Keratinocyte (primary cell): ENCODE measurements at regions not wholly inside any gene's neighbourhood (a gene's known extent, or its start where the extent isn't known, plus 50 kb on each side); places are given as distances from the start of the nearest gene placed in this dataset.

ENCODE experiments used
- DNase-seq: peaks from one replicate; pipeline ENCODE4 v3.0.0-alpha.2; 2011; ENCODE audit warnings: low read depth, missing footprints, low spot score
- FAIRE-seq: peaks from 2 replicates; lab custom pipeline; 2011; peaks lifted over from hg19 to GRCh38; lab: Jason Lieb, UNC
- H2AFZ ChIP-seq: 2 replicates; pipeline ENCODE4 v1.6.0; 2012; ENCODE audit warnings: low read length, control low read depth, inconsistent platforms; ENCODE audit not compliant: control insufficient read depth
- H3K27ac ChIP-seq: 2 replicates; pipeline ENCODE4 v1.5.1; 2011; ENCODE audit warnings: low read length; ENCODE audit not compliant: control insufficient read depth, insufficient read depth
- H3K27me3 ChIP-seq: 3 replicates; pipeline ENCODE4 v1.6.0; 2011; ENCODE audit warnings: low read length; ENCODE audit not compliant: control insufficient read depth, insufficient read depth; ENCODE audit errors: extremely low read depth
- H3K36me3 ChIP-seq, 2 experiments: 2 replicates in 1 of 2; 3 replicates in 1 of 2; pipeline ENCODE4 v1.5.1; 2011; ENCODE audit warnings: low read length in 2 of 2, mild to moderate bottlenecking in 1 of 2; ENCODE audit not compliant: control insufficient read depth in 2 of 2, insufficient read depth in 2 of 2; ENCODE audit errors: extremely low read depth in 1 of 2
- H3K4me1 ChIP-seq: 3 replicates; pipeline ENCODE4 v1.5.1; 2011; ENCODE audit warnings: low read length; ENCODE audit not compliant: control insufficient read depth, insufficient read depth; ENCODE audit errors: extremely low read depth
- H3K4me2 ChIP-seq: 3 replicates; pipeline ENCODE4 v1.6.0; 2011; ENCODE audit warnings: low read depth, low read length; ENCODE audit not compliant: control insufficient read depth, insufficient read depth; ENCODE audit errors: extremely low read depth
- H3K4me3 ChIP-seq, 3 experiments: fragments of 200-600 bp in 1 of 3; sonication (generic) in 1 of 3; 2 replicates in 2 of 3; 3 replicates in 1 of 3; pipeline ENCODE4 v1.5.1; 2011 to 2016; ENCODE audit warnings: low read length in 3 of 3, mild to moderate bottlenecking in 3 of 3, control low read depth in 2 of 3, inconsistent platforms in 1 of 3, low read depth in 1 of 3, mixed read lengths in 1 of 3, mixed run types in 1 of 3, moderate library complexity in 1 of 3; ENCODE audit not compliant: control insufficient read depth in 2 of 3, insufficient read depth in 2 of 3; ENCODE audit errors: extremely low read depth in 1 of 3
- H3K79me2 ChIP-seq: 2 replicates; pipeline ENCODE4 v1.6.0; 2012; ENCODE audit warnings: low read length; ENCODE audit not compliant: control insufficient read depth, insufficient read depth
- H3K9ac ChIP-seq: 3 replicates; pipeline ENCODE4 v1.6.0; 2011; ENCODE audit warnings: low read length; ENCODE audit not compliant: control insufficient read depth, insufficient read depth; ENCODE audit errors: extremely low read depth
- H3K9me1 ChIP-seq: 3 replicates; pipeline ENCODE4 v1.6.0; 2011; ENCODE audit warnings: low read length; ENCODE audit not compliant: control insufficient read depth, insufficient read depth; ENCODE audit errors: extremely low read depth
- H3K9me3 ChIP-seq: 2 replicates; pipeline ENCODE4 v1.5.1; 2012; ENCODE audit warnings: low read depth, low read length; ENCODE audit not compliant: control insufficient read depth
- H4K20me1 ChIP-seq: 3 replicates; pipeline ENCODE4 v1.6.0; 2011; ENCODE audit warnings: low read length; ENCODE audit not compliant: control insufficient read depth, insufficient read depth; ENCODE audit errors: extremely low read depth
- CTCF ChIP-seq, 3 experiments: IDR thresholded peaks in 1 of 3; conservative IDR thresholded peaks in 1 of 3; optimal IDR thresholded peaks in 1 of 3; 2 replicates in 2 of 3; 3 replicates in 1 of 3; pipeline versions ENCODE3 to v1.5.1; 2011; ENCODE audit warnings: low read length in 3 of 3, mild to moderate bottlenecking in 3 of 3, moderate library complexity in 2 of 3, control low read depth in 1 of 3, inconsistent platforms in 1 of 3; ENCODE audit not compliant: insufficient read depth in 2 of 3; ENCODE audit errors: extremely low read depth in 1 of 3
- EZH2 ChIP-seq: IDR thresholded peaks from one replicate; pipeline ENCODE4 v1.6.1; 2012; ENCODE audit warnings: inconsistent platforms, mild to moderate bottlenecking, low read length, moderate library complexity
- dilution Hi-C: fragments of 300-500 bp; cut with MboI; formaldehyde crosslinking; loops from one replicate; pipeline ENCODE4 v1.7.0; 2020; ENCODE audit warnings: low sequenced_read_pairs; ENCODE audit not compliant: extremely low pct_ligation_motif_present

DNA sequence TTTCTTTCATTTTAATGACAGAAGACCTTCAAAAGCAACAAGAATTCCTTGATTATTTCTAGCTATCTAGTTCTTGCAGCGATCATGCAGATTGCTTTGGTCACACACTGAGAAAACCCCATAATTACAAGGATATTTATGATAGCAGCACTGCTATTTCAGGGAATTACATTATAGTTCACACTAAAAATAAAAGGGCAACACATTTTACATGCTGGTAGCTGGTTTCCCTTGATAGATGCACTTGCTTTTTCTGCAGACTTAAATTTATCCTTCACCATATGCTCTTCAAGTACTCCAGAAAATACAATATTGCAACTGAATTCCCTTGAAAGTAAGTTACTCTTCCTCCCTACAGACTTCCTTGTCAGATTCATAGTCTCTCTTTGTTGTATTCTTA is 751.1 kb downstream of the CCDC85A start:
- Histone ChIP-seq H4K20me1 (no peaks in the 10 kb centered on the region), H3K36me3 (no peaks in the 10 kb centered on the region), H3K27me3 (no peaks in the 10 kb centered on the region), H3K4me1 (no peaks in the 10 kb centered on the region), H3K4me2 (no peak overlapping the region), H2AFZ (no peak overlapping the region), H3K79me2 (no peaks in the 10 kb centered on the region), H3K9ac (no peak overlapping the region), H3K9me3 (no peaks in the 10 kb centered on the region), H3K9me1 (no peaks in the 10 kb centered on the region), H3K27ac (no peak overlapping the region), H3K4me3 (no peak overlapping the region)
- no peak for FAIRE-seq
- no peak for DNase-seq
- TF ChIP-seq CTCF (optimal IDR thresholded peaks at IDR 0.05 in 1 of 3, IDR thresholded peaks at IDR 0.05 in 1 of 3, conservative IDR thresholded peaks at IDR 0.05 in 1 of 3; ENCODE audit: extremely low read depth in 1 of 3, insufficient read depth in 2 of 3, low read length in 3 of 3) (no peak), EZH2 (no peak)
- dilution Hi-C loops: no loop called here

DNA sequence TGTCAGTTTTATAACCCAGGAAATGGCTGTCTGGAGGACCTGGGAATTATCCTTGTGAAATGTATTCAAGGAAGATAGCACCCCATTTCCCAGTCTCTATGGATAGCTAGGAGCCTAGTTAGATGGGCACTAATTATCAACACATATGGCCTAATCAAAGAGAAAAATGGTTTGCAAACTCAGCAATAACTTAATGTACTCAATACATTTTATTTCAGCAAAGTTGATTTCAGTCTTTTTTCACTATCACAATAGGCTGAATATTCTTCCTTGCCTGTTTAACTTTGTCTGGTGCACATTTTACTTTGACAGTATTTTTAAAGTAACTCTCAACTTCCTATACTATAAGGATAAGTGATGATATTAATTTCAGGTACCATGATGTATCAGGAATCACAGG is 756.3 kb downstream of the CCDC85A start:
- Histone ChIP-seq H3K9ac (no peak overlapping the region), H3K27me3 (no peaks in the 10 kb centered on the region), H3K9me3 (no peaks in the 10 kb centered on the region), H3K4me3 (no peak overlapping the region), H3K27ac (no peak overlapping the region), H3K9me1 (no peaks in the 10 kb centered on the region), H3K4me2 (no peak overlapping the region), H4K20me1 (no peaks in the 10 kb centered on the region), H3K4me1 (no peaks in the 10 kb centered on the region), H3K79me2 (no peaks in the 10 kb centered on the region), H3K36me3 (no peaks in the 10 kb centered on the region), H2AFZ (no peak overlapping the region)
- no peak for FAIRE-seq
- dilution Hi-C loops: no loop called here
- TF ChIP-seq CTCF (optimal IDR thresholded peaks at IDR 0.05 in 1 of 3, IDR thresholded peaks at IDR 0.05 in 1 of 3, conservative IDR thresholded peaks at IDR 0.05 in 1 of 3; ENCODE audit: extremely low read depth in 1 of 3, insufficient read depth in 2 of 3, low read length in 3 of 3) (no peak), EZH2 (no peak)
- no peak for DNase-seq
